Kidney glomerular epithelial cell (primary cell): ENCODE measurements at regions not wholly inside any gene's neighbourhood (a gene's known extent, or its start where the extent isn't known, plus 50 kb on each side); places are given as distances from the start of the nearest gene placed in this dataset.
"Not testable (repeated sequence)": the region's sequence is repeated elsewhere in the genome, so short reads cannot be mapped to it uniquely, and the experiment has no call there.

ENCODE experiments used
- DNase-seq: peaks from one replicate; lab custom pipeline; 2025; lab: John Stamatoyannopoulos, UW

DNA sequence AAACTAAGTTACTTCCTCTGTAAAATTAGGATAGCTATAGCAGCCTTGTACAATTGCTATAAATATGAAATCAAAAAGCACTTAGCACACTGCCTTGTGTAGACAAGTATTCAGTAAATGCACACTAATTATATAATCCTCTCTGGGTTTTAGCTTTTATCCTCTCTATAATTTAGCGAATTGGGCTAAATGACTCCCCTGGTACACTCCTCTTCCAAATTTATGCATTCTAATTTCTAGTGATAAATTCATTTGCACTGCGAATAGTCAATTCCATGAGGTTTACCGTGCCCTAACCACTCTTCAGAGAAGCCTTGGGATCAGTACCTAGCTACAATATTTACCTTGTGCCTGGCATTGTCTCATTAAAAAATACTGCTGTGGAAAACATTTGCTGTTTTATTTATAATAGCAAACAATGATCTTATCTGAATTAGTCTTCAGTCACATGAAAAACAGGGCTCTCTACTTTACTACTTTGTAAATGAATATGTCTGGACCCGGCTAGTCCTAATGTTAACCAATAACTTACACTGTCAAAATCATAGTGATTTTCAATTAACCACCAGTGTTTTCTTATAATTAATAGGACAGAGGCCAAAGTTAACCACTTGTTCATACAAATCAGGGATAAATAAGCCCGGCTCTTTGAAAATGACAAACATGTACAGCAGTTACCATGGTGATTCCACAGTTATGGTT, 577.9 kb downstream of the IPMK start:
- no peak for DNase-seq

DNA sequence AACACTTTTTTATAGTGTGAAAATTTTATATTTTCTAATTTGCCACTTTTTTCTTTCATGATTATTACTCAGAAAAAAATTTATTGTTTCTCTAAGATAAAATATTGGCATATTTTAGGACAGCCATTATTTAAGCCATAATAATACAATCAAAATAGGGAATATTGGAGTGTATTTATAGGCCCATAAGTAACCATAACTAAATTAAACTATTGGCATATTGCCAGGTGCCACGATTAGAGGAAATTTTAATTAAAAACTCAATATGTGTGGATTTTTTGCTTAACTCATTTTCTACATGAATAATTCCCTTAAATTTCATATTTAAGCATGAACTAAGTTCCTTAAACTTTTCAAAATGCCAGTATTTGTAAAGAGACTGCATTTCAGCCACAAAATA, 587.8 kb downstream of the IPMK start:
- DNase-seq = no peak

DNA sequence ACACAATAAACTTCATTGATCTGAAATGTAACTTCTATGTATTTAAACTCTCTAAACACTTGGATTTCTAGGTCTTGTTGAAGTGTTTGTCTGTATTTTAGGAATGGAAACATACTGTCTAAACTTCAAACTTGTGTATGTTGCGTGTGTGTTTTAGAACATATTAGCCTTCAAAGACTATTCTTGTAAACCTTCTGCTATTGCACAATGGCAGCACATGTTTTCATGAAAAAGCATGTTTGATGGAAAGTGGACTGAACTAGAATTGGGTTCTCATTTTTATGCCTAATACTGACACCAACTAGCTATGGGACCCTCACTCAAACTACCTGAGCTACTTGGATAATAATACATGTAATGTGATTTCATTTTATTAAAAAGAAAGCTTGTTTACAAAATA, 592.6 kb downstream of the IPMK start:
- no peak for DNase-seq

DNA sequence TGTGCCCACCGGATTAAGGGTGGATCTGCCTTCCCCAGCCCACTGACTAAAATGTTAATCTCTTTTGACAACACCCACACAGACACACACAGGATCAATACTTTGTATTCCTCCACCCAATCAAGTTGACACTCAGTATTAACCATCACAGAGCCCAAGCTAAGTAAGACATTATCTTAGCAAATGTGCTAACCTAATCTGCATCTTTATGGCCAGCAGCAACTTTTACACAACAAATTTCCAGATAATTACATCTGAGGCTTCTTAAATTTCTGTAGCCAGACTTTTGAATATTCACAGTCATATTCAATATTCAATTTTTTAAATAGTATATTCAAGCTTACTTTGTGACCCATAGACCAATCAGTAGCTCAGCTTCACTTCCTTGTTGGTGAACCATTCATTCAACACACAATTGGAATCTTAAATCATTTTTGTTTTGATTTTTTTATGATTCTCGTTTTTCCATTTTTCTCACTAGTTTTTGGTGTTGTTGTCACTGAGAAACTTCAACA, 594.2 kb downstream of the IPMK start:
- DNase-seq = no peak

DNA sequence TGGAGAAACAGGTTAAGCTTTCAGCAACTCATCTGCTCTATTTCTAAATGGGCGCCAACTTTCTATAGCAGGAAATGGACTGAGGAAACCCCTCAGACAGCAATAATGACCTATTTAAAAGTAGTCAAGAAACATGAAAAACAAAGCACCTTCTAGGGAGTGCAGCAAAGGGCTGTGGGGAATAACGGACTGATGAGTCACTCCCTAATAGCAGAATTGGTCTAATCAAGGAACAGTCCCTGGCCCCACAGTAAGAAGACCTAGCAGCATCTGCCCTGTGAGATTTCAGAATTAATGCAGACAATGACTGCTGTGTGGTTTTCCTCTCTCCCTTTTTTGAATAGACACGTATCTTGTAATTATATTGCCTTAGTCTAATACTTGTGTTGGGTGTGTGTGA, 602.9 kb downstream of the IPMK start:
- DNase-seq = no peak

DNA sequence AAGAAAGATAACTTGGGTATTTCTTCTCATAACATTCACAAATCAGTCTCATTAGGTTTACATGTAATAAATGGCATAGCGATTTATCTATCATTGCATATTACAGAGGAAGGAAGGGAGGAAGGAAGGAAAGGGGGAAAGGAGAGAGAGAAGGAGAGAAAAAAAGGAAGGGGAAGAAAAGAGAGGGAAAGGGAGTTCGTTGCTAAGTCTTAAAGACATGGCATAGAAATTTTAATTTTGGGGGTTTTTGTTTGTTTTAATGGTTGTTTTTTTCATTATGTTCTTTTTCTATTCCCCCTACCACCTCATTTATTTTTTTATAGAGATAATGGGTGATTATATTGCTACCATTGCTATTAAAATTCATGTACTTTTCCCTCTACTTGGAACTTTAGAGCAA, 604.3 kb downstream of the IPMK start:
- DNase-seq = no peak

DNA sequence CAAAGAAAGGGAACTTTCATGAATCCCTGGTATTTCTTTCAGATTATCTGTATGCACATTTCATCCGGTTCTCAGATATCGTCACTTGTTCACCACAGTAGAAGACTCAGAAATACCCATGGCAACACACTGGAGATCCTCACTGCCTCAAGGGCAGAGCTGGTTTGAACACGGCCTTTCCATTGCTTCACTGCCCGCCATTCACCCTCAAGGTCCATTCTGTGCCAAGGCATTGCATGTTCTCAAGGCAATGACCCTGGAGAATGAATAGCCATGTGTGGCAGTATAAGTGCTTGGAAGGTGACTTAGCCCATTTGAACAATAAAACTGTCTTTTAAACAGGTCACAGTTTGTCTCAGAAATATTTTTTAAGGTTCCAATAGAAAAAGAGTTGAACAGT, 606.5 kb downstream of the IPMK start:
- no peak for DNase-seq

DNA sequence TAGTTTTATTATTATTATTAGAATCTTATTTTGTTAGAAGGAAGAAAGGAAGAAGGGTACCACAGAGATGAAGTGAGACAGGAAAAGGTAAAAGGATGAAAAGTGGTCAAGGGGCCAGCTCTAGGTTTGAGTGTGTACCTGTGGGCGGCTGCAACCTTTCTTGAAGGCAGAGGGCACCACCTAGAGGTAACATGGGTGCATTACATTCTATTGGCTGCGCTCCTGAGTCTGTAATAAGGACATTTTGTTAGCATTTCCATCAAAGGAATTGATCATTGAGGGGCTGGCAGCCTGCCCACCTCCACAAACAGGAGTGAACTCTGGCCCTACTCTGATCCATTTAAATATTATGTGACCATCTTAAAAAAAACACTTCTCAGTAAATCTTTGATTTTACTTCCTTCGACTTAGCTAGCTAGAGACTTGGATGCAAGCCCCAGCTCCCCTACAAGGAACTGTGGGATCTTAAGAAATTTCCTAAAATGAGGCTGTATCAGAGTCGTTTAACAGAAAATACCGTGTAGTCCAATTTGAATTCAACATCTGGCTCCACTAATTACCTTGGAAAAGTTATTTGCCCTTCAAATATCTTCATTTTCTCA, 610.4 kb downstream of the IPMK start:
- peak; percentile 30 for DNase-seq

DNA sequence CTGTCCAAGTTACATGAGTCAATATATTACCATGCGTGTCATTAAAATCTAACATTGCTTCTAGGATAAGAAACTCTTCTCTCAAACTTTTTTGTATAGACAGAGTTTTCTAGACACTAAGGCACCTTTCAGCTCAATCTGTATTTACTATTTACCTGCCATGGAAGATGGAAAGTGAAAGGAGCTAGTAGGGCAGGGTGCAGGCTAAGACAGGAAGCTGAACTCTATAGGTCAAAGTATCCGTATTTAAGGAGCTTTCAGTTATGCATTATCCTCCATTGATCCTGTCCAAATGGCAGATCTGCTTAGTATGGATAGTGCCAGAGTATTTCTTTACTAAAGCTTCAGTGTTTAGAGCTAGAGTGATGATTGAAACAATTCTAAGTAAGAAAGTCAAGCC, 612.8 kb downstream of the IPMK start:
- DNase-seq = no peak

DNA sequence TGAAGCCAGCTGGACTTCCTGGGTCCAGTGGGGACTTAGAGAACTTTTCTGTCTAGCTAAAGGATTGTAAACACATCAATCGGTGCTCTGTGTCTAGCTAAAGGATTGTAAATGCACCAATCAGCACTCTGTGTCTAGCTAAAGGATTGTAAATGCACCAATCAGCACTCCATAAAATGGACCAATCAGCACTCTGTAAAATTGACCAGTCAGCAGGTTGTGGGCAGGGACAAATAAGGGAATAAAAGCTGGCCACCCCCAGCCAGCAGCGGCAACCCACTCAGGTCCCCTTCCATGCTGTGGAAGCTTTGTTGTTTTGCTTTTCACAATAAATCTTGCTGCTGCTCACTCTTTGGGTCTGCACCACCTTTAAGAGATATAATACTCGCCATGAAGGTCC, 622.6 kb downstream of the IPMK start:
- not testable (repeated sequence) for DNase-seq

DNA sequence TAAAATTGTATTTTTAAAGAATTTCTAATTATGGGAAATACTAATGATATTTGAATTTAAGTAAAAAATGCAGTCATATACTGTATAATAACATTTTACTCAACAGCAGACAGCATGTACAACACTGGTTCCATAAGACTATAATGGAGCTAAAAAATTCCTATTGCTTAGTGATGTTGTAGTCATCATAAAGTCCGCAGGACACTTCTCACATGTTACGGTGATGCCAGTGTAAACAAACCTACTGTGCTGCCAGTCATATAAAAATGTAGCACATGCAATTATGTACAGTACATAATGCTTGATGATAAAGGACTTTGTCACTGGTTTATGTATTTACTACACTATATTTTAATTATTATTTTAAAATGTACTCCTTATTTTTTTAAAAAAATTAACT, 629.3 kb downstream of the IPMK start:
- no peak for DNase-seq

DNA sequence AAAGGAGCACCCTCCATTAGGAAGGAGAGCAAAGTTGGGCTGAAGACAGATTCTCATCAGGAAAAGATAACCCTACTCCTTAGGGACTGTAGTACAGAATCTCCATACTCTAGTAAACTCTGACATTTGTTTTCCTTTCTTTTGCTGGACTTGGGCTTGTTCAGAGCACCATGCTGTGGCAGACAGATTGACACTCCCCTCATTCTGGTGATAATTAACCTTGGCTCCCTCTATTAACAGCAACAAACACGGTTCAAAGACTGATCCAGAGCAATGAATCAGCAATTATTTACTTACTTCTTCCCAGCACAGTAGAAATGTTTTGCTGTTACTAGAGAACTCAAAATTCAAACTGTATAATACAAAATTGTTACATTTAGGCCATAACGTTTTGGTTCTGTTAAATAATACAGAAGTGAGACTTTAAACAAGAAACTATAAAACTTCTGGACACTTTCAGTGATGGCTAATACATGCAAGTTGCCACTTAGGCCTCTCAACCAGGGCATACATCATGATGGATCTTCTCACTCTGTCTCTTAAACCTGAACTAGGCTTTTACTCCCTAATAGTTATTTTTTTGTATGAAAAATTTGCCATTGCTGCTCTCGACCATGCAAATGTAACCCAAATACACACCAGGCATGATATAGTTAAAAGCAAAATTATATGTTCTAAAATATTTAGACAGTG, 639.0 kb downstream of the IPMK start:
- peak; percentile 84 for DNase-seq

DNA sequence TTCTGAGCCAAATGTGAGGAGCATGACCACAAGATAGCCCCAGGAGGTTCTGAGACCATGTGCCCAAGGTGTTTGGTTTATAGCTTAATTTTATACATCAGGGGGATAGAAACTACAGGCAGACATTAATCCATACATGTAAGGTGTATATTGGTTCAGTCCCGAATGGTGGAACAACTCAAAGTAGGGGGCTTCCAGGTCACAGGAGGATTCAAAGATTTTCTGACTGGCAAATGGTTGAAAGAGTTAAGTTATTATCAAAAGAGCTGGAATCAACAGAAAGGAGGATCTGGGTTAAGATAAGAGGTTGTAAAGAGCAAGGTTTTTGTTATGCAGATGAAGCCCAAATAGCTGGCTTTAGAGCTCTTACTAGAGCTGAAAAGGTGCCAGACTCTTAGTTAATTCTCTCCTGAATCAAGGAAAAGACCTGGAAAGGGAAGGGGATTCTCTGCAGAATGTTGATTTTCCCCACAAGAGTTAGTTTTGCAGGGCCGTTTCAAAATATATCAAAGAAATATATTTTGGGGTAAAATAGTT, 640.0 kb downstream of the IPMK start:
- DNase-seq = no peak

DNA sequence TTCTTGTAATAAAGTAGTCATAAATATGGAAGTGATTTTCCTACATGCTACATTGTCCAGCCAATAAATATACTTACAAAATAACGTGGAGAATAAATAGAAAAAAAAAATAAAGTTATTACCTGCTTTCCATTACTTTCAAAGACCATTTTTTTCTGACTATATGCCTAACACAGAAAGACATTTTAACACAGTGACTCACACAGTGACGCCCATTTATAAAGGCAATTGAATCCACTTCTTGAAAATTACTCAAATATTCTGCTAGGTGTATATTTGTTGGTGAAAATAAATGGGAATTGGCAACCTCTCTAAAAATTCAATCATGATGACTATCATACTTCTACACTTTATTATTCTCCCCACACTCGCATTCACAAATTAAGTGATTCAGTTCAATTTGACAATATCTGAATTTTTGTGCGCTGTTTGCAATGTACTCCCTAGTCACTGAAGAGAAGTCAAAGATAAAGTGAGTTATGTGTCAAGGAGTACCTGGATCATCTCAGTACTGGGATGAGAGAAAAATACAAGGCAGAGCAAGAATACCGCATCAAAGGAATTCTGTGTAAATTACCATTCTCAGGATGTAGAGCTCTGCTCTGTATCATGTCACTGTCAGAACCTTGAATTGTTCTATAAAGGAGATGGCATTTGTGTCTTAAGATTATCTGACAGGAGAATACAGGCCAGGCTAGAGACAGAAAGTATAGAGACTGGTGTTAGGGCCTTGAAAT, 642.7 kb downstream of the IPMK start:
- no peak for DNase-seq

DNA sequence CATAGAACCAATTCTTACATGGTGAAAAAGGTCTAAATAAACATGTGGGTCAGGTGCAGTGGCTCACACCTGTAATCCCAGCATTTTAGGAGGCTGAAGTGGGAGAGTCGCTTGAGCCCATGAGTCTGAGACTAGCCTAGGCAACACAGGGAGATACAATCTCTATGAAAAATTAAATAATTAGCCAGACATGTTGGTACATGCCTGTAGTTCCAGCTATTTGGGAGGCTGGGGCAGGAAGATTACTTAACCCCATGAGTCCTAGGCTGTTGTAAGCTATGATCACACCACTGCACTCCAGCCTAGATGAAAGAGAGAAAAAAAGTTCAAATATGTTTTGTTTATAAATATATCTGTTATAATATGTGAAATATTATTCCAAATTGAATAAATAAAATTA, 643.6 kb downstream of the IPMK start:
- no peak for DNase-seq

DNA sequence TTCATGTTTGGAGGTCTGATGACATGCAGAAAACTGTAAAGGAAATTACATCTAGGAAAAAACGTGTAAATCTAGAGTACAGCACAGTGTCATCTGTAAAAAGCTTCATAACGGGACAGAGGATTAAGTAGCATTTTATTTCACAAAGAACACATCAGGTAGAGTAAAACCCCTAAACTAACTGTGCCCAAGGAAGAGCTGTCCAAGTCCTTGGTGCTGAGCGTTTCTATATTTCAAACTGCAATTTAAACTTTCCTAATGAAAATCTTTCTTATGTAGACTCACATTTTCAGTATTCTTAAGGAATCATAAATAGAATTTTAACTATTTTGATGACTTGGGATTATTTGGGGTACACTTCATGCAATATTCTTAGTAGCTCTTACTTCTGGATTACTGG, 646.2 kb downstream of the IPMK start:
- no peak for DNase-seq

DNA sequence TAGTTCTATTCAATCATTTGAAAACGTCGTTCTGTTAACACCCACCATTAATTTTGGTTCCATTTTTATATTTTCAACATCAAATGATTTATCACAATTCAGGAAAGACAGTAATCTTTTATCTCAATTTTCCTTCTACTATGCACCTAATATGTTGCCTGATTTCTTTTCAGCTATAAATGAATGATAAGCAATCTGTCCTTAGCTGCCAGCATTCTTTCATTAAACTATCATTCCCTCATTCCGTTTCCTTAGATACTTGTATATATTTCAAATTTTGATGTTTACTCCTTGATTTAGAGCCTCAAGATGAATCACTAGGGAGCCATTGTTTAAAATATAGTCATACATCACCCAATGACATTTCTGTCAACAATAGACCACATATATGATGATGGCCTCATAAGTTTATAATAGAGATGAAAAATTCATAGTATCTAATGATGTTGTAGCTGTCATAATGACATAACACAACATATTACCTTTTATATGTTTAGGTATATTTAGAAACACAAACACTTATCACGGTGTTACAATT, 661.7 kb downstream of the IPMK start:
- DNase-seq = no peak

DNA sequence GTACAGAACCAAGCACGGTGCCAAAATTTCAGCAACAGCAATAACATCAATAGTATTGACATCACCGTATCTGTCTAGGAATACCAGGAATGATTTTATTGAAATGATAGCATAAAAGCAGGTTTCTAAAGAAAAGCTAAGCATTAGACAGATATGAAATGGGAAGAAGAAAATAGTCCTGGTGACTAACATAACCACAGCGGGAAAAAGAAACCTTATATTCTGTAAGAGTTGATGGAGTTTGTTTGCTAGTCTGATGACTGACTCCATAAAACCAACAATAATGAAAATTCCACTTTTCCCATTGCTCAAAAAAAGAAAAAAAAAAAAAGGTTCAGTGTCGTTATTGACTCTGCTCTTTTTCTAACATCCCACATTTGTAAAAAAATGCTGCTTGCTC, 668.3 kb downstream of the IPMK start:
- DNase-seq = no peak

DNA sequence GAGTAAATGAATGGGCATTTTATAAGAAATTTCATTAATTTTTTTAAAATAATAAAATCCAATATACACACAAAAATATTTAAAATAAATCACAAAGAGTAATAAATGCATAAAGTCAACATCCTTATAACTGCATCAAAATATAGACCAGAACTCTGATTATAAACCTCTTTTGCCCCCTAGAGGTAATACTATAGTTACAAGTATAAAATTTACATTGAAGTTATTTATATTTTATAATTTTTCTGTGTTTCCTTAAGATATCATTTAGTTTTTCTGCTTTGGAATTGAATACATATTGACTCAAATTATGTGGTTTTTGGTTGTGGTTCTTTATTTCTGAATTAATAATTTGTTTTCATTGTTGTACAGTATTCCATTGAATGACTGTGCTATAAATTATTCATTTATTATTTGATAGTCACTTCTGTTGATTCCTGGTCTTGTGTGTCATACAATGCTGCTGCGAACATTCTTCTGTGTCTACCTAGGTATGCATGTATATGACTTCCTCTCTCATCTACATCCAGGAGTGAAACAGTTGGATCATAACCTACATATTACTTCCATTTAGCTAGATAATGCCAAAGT, 673.6 kb downstream of the IPMK start:
- DNase-seq = no peak

DNA sequence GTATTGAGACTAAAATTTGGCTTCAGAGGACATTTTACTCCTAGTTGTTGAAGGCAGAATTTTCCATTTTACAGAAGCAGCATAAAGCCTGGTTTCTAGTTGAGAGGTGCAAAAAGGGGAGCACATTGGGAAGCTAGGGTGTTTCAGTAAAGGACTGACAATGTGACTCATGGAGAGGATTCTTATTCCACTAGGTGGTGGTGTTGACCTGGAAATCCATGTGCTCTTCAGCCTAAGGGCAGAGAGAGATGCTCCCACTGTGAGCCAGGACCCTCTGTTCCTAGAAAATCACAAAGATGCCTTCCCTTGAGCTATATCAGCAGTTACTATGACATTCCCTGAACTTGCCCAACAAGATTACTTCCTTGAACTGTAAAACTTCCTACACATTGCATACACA, 687.8 kb downstream of the IPMK start:
- peak; percentile 40 for DNase-seq

DNA sequence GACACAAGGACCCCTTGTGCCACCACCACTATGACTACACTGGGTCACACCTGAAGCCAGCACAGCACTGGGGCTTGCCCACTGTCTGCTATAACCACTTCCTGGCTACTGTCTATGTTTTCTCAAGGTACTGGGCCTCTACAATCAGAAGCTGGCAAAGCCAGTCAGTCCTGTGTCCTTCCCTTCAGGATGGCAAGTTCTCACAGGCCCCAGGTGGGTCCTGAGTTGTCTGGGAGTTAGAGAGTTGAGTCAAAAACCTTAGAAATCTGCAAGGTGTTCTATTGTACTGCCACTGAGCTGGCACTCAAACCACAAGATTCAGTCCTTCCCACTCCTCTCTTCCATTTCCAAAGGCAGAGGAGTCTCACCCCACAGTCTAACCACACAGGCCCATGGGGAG, 705.5 kb downstream of the IPMK start:
- no peak for DNase-seq

DNA sequence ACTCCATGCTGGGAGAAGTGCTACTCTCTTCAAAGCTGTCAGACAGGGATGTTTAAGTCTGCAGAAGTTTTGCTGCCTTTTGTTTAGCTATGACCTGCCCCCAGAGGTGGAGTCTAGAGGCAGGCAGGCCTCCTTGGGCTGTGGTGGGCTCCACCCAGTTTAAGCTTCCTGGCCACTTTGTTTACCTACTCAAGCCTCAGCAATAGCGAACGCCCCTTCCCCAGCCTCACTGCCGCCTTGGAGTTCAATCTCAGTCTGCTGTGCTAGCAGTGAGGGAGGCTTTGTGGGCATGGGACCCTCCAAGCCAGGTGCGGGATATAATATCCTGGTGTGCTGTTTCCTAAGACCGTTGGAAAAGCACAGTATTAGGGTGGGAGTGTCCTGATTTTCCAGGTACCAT, 715.9 kb downstream of the IPMK start:
- not testable (repeated sequence) for DNase-seq
